ENCODE measurements at regions not wholly inside any gene's neighbourhood (a gene's known extent, or its start where the extent isn't known, plus 50 kb on each side); places are given as distances from the start of the nearest gene placed in this dataset.

DNA sequence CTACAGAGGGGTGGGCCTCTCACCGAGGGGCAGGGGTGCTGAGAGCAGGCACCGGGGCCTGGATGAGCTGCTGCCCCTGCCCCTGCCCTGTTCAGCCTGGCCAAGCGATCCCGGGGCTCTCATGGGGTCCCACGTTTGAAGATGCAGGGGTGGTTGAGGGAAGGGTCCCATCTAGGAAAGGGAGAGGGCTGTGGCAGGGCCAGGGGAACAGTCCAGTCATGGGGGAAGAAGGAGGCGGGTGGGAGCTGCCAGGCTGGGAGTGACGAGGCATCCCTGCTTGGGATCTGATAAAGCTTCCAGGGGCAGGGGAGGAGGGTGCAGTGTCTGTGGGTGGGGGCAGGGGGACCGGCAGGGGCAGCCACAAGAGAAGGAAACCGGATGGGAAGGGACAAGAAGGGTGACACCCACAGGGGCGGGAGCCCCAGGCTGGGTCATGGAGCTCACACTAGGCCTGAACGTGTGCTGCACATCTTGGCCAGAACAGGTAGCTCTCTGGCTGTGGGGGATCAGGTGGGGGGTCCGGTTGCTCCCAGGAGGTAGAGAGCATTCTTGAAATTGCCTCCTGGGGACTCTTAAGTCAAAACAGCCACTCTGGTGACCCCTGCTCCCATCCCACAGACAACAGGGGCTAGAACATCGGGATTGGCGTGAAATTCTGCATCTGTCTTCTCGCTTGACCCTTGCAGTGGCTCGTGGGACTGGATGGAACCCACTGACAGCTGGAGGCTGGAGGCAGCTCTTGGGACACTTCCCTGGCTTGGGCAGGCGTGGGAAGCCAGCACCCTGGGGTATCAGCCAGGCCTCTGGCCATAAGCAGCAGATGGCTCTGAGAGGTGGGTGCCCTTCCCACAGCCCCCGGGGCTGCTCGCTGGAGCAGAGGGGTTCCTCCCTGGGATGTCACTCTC, 58.0 kb upstream of the GATA5 start:
- Mint-ChIP-seq H3K36me3 (ENCODE audit: low read depth) (no peaks in the 10 kb centered on the region), H3K4me3 (no peak overlapping the region), H3K9me3 (no peaks in the 10 kb centered on the region), H3K4me1 (ENCODE audit: low read depth) (no peaks in the 10 kb centered on the region), H3K27ac (no peak overlapping the region), H3K27me3 (peaks cover 6% of the 10 kb centered on the region)
- ChIA-PET CTCF (no interaction called here), POLR2A (no interaction called here)
- DNase-seq (no peak), ATAC-seq (ENCODE audit: poor library complexity) (no peak)
- no peaks in the 10 kb centered on the region for H3K9me3 ChIP-seq (ENCODE audit: control insufficient read depth in 1 of 2, insufficient read depth in 1 of 2, low read length in 2 of 2)
- no peak overlapping the region for H3K27ac ChIP-seq (ENCODE audit: low read depth in 1 of 2, low read length in 2 of 2)
- intact Hi-C loops (cut with DNase I, micrococcal nuclease) = no loop called here
- no peaks in the 10 kb centered on the region for H3K36me3 ChIP-seq (ENCODE audit: insufficient read depth, low read length)
- no peaks in the 10 kb centered on the region for H3K27me3 ChIP-seq (ENCODE audit: control insufficient read depth in 1 of 2, insufficient read depth in 2 of 2, low read length in 2 of 2)
- H3K4me1 ChIP-seq (ENCODE audit: insufficient read depth, low read length) = no peaks in the 10 kb centered on the region
- TF ChIP-seq, protein P1, sequence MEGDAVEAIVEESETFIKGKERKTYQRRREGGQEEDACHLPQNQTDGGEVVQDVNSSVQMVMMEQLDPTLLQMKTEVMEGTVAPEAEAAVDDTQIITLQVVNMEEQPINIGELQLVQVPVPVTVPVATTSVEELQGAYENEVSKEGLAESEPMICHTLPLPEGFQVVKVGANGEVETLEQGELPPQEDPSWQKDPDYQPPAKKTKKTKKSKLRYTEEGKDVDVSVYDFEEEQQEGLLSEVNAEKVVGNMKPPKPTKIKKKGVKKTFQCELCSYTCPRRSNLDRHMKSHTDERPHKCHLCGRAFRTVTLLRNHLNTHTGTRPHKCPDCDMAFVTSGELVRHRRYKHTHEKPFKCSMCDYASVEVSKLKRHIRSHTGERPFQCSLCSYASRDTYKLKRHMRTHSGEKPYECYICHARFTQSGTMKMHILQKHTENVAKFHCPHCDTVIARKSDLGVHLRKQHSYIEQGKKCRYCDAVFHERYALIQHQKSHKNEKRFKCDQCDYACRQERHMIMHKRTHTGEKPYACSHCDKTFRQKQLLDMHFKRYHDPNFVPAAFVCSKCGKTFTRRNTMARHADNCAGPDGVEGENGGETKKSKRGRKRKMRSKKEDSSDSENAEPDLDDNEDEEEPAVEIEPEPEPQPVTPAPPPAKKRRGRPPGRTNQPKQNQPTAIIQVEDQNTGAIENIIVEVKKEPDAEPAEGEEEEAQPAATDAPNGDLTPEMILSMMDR (IDR thresholded peaks at IDR 0.05) = no peak
- no peak overlapping the region for H3K4me3 ChIP-seq (ENCODE audit: low read length)

DNA sequence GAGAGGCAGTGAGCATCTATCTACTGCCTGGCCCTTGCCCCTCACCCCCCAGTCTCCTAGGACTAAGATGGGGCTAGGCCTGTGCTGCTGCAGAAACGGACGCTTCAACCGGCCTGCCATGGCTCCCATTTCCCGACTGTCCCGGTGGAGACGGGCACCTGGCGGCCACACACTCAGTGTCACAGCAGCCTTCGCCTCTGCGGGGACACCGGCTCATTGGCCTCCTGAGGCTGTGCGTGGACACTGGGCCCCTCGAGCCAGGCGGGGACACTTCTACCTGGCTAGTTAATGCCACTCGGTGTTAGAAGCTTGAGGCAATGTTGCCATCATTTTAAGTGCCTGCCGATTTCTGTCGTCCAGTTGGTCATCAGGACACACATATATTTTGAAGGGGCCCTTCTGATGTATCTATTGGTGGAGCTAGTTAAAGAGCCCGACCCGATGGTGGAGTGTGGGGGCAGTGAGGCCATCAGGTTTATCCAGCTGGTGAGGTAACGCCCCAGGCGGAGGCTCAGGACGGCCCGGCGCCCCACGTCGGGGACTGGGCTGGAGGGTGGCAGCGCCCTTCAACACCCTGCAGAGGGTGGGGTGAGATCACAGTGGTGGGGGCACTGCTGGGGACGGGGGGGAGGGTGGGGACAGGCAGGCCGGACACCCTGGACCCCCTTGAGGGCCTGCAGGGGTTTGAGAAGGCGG, 58.9 kb upstream of the GATA5 start:
- Histone ChIP-seq H3K4me3 (ENCODE audit: low read length) (no peak overlapping the region), H3K4me1 (ENCODE audit: insufficient read depth, low read length) (no peaks in the 10 kb centered on the region), H3K9me3 (ENCODE audit: control insufficient read depth in 1 of 2, insufficient read depth in 1 of 2, low read length in 2 of 2) (no peaks in the 10 kb centered on the region), H3K27me3 (ENCODE audit: control insufficient read depth in 1 of 2, insufficient read depth in 2 of 2, low read length in 2 of 2) (no peaks in the 10 kb centered on the region), H3K27ac (ENCODE audit: low read depth in 1 of 2, low read length in 2 of 2) (no peak overlapping the region), H3K36me3 (ENCODE audit: insufficient read depth, low read length) (no peaks in the 10 kb centered on the region)
- CTCF ChIA-PET = no interaction called here
- H3K27ac Mint-ChIP-seq = no peak overlapping the region
- POLR2A ChIA-PET = no interaction called here
- H3K4me1 Mint-ChIP-seq (ENCODE audit: low read depth) = no peaks in the 10 kb centered on the region
- no peak overlapping the region for H3K4me3 Mint-ChIP-seq
- H3K27me3 Mint-ChIP-seq = peaks cover 4% of the 10 kb centered on the region
- no peak for DNase-seq
- TF ChIP-seq, protein P1 (IDR thresholded peaks at IDR 0.05) = no peak
- no peak for ATAC-seq (ENCODE audit: poor library complexity)
- no peaks in the 10 kb centered on the region for H3K36me3 Mint-ChIP-seq (ENCODE audit: low read depth)
- intact Hi-C loops (cut with DNase I, micrococcal nuclease) = no loop called here
- H3K9me3 Mint-ChIP-seq = no peaks in the 10 kb centered on the region

DNA sequence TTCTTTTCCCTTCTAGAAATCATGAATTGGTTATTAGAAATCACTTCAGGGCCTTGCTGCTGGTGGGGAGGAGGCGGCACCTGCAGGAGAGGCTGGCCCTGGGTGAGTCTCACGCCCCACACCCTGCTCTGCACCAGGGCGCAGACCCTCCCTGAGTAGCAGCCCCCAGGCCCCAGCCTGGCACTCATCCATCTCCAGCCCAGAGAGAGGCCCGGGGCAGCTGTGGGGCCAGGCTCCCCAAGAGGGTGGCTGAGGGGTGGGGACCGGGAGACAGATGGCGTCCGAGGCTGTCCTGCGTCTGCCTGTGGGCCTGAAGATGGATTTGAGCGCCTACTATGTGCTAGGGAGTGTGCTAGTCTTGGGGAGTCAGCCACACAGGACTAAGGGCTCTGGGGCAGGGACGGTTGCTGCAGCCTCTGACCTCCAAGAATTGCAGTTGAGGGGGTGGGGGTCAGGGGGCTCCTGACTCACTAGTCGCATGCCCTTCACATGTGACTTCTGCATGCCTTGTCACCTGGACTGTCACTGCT, 59.6 kb upstream of the GATA5 start:
- Histone ChIP-seq H3K36me3 (ENCODE audit: insufficient read depth, low read length) (no peaks in the 10 kb centered on the region), H3K27ac (ENCODE audit: low read depth in 1 of 2, low read length in 2 of 2) (no peak overlapping the region), H3K27me3 (ENCODE audit: control insufficient read depth in 1 of 2, insufficient read depth in 2 of 2, low read length in 2 of 2) (no peaks in the 10 kb centered on the region), H3K9me3 (ENCODE audit: control insufficient read depth in 1 of 2, insufficient read depth in 1 of 2, low read length in 2 of 2) (no peaks in the 10 kb centered on the region), H3K4me3 (ENCODE audit: low read length) (no peak overlapping the region), H3K4me1 (ENCODE audit: insufficient read depth, low read length) (no peaks in the 10 kb centered on the region)
- Mint-ChIP-seq H3K4me3 (no peak overlapping the region), H3K4me1 (ENCODE audit: low read depth) (no peaks in the 10 kb centered on the region), H3K27ac (no peak overlapping the region), H3K36me3 (ENCODE audit: low read depth) (no peaks in the 10 kb centered on the region), H3K27me3 (peaks cover 4% of the 10 kb centered on the region), H3K9me3 (no peaks in the 10 kb centered on the region)
- ATAC-seq (ENCODE audit: poor library complexity) (no peak), DNase-seq (no peak)
- ChIA-PET CTCF (no interaction called here), POLR2A (no interaction called here)
- intact Hi-C loops (cut with DNase I, micrococcal nuclease) = no loop called here
- TF ChIP-seq, protein P1 (IDR thresholded peaks at IDR 0.05) = no peak
